DOHH2 (cell line): ENCODE measurements at regions not wholly inside any gene's neighbourhood (a gene's known extent, or its start where the extent isn't known, plus 50 kb on each side); places are given as distances from the start of the nearest gene placed in this dataset.

ENCODE experiments used
- H3F3A ChIP-seq: fragments of 200-600 bp; sonication (generic), shearing (Covaris generic); 2 replicates; pipeline ENCODE4 v1.6.0; 2016; ENCODE audit warnings: antibody characterized with exemption, mild to moderate bottlenecking; ENCODE audit not compliant: control insufficient read depth, insufficient read depth
- H3K27ac ChIP-seq: fragments of 200-600 bp; sonication (generic); 2 replicates; pipeline ENCODE4 v1.5.1; 2014; ENCODE audit warnings: low read depth, mild to moderate bottlenecking, low read length, moderate library complexity
- H3K27me3 ChIP-seq: fragments of 200-600 bp; sonication (generic); 2 replicates; pipeline ENCODE4 v1.6.1; 2014; ENCODE audit warnings: mild to moderate bottlenecking, low read length, mixed read lengths; ENCODE audit not compliant: control insufficient read depth
- H3K36me3 ChIP-seq: fragments of 200-600 bp; sonication (generic); 2 replicates; pipeline ENCODE4 v1.6.1; 2014; ENCODE audit warnings: mild to moderate bottlenecking, low read length, moderate library complexity, mixed read lengths; ENCODE audit not compliant: control insufficient read depth
- H3K4me1 ChIP-seq: fragments of 200-600 bp; sonication (generic); 2 replicates; pipeline ENCODE4 v1.6.1; 2014; ENCODE audit warnings: mild to moderate bottlenecking, low read length, mixed read lengths; ENCODE audit not compliant: control insufficient read depth
- H3K4me2 ChIP-seq: fragments of 200-600 bp; sonication (generic); 2 replicates; pipeline ENCODE4 v1.6.0; 2014; ENCODE audit warnings: mild to moderate bottlenecking, low read length, moderate library complexity
- H3K4me3 ChIP-seq: fragments of 200-600 bp; sonication (generic); 2 replicates; pipeline ENCODE4 v1.5.1; 2014; ENCODE audit warnings: mild to moderate bottlenecking, low read length, mixed read lengths
- H3K79me2 ChIP-seq: fragments of 200-600 bp; sonication (generic); 2 replicates; pipeline ENCODE4 v1.6.1; 2014; ENCODE audit warnings: mild to moderate bottlenecking, low read length, mixed read lengths; ENCODE audit not compliant: control insufficient read depth
- H3K9me2 ChIP-seq: fragments of 200-600 bp; sonication (generic); replicated peaks from 2 replicates; pipeline ENCODE4 v1.6.1; 2014; ENCODE audit warnings: mild to moderate bottlenecking, low read length, mixed read lengths; ENCODE audit not compliant: control insufficient read depth
- H3K9me3 ChIP-seq: fragments of 200-600 bp; sonication (generic); 2 replicates; pipeline ENCODE4 v1.6.1; 2014; ENCODE audit warnings: antibody characterized with exemption, low read length, mixed read lengths; ENCODE audit not compliant: control insufficient read depth, insufficient read depth
- H4K20me1 ChIP-seq: fragments of 200-600 bp; sonication (generic); 2 replicates; pipeline ENCODE4 v1.6.0; 2014; ENCODE audit warnings: low read depth, mild to moderate bottlenecking, antibody characterized with exemption, low read length, moderate library complexity; ENCODE audit not compliant: control insufficient read depth, insufficient read depth
- CTCF ChIP-seq: fragments of 200-600 bp; sonication (generic); IDR thresholded peaks from one replicate; pipeline ENCODE4 v1.5.1; 2014; ENCODE audit warnings: antibody characterized with exemption, mild to moderate bottlenecking, low read depth, low read length; ENCODE audit not compliant: poor library complexity, severe bottlenecking
- EZH2phosphoT487 ChIP-seq: fragments of 200-600 bp; sonication (generic); IDR thresholded peaks from 2 replicates; pipeline ENCODE4 v1.6.1; 2017; ENCODE audit warnings: borderline replicate concordance, mild to moderate bottlenecking, antibody characterized with exemption, low read length, moderate library complexity, mixed read lengths

- Histone ChIP-seq H4K20me1 (no peaks in the 10 kb centered on the region), H3K36me3 (no peaks in the 10 kb centered on the region), H3K27me3 (no peaks in the 10 kb centered on the region; the same call in 1 of the 2 replicates), H3K4me1 (no peaks in the 10 kb centered on the region), H3F3A (no peaks in the 10 kb centered on the region), H3K9me3 (no peaks in the 10 kb centered on the region), H3K4me3 (no peak overlapping the region), H3K27ac (no peak overlapping the region), H3K4me2 (no peak overlapping the region), H3K79me2 (no peaks in the 10 kb centered on the region), H3K9me2 (no peaks in the 10 kb centered on the region)
- TF ChIP-seq CTCF: no peak
- TF ChIP-seq EZH2phosphoT487: no peak
Measured at GRCh38 chr5:51091816-51092215, 291.4 kb upstream of the ISL1 start.

DNA sequence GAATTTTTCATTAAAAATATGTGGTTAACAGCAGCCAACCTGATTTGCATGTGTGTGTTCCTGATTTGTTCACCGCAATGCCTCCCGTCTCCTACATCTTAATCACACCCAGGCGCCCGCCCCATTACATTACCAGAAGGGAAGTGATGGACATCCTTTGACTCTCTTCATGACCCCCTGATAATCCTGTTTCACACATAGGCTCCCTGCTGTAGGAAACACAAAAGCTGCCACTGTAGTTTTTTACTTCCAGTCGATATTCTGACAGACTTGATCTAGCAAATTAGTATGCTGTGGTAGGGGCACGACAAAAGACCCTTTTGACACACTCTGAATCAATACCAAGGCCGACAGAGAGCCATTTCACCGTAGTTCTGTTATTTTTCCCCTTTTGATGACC, 287.8 kb upstream of the ISL1 start:
- Histone ChIP-seq H3K36me3 (no peaks in the 10 kb centered on the region), H3F3A (no peaks in the 10 kb centered on the region), H3K4me1 (no peaks in the 10 kb centered on the region), H3K27me3 (no peaks in the 10 kb centered on the region), H3K4me2 (no peak overlapping the region), H4K20me1 (no peaks in the 10 kb centered on the region), H3K9me3 (no peaks in the 10 kb centered on the region), H3K9me2 (no peaks in the 10 kb centered on the region), H3K79me2 (no peaks in the 10 kb centered on the region), H3K27ac (no peak overlapping the region), H3K4me3 (no peak overlapping the region)
- TF ChIP-seq CTCF: no peak
- TF ChIP-seq EZH2phosphoT487: no peak

DNA sequence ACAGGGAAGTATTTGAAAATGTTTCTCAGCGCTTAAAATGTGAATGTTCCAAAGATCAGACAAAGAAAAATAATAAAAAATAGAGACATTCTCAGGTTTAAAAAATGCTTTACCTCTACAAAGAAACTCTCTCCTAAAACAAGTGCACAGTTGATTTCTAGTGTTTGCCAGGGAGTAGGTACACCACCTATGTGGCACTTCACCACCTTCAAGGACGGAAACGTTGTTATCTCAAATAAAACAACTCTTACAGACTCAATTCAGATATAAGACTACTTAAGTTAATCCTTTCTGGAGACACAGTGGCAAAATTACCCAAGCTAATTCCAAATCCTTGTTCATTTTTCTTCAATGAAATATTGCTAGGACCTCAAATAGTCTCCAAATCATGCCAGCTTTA, 286.4 kb upstream of the ISL1 start:
- Histone ChIP-seq H3K36me3 (no peaks in the 10 kb centered on the region), H3K4me2 (no peak overlapping the region), H3K9me2 (no peaks in the 10 kb centered on the region), H3K27ac (no peak overlapping the region), H3K27me3 (no peaks in the 10 kb centered on the region), H3F3A (no peaks in the 10 kb centered on the region), H4K20me1 (no peaks in the 10 kb centered on the region), H3K4me1 (no peaks in the 10 kb centered on the region), H3K79me2 (no peaks in the 10 kb centered on the region), H3K4me3 (no peak overlapping the region), H3K9me3 (no peaks in the 10 kb centered on the region)
- no peak for TF ChIP-seq EZH2phosphoT487

- Histone ChIP-seq H3K4me1 (no peaks in the 10 kb centered on the region), H3K36me3 (no peaks in the 10 kb centered on the region), H3K79me2 (no peaks in the 10 kb centered on the region), H3K9me3 (no peaks in the 10 kb centered on the region), H4K20me1 (no peaks in the 10 kb centered on the region), H3F3A (no peaks in the 10 kb centered on the region), H3K4me2 (no peak overlapping the region), H3K4me3 (no peak overlapping the region), H3K9me2 (no peaks in the 10 kb centered on the region), H3K27me3 (no peaks in the 10 kb centered on the region), H3K27ac (no peak overlapping the region)
- TF ChIP-seq EZH2phosphoT487 (no peak), CTCF (no peak)
Measured at GRCh38 chr5:51099173-51099853, 283.9 kb upstream of the ISL1 start.
